Nephron progenitor cell (in vitro differentiated cells): ENCODE measurements at regions not wholly inside any gene's neighbourhood (a gene's known extent, or its start where the extent isn't known, plus 50 kb on each side); places are given as distances from the start of the nearest gene placed in this dataset.
"Not testable (repeated sequence)": the region's sequence is repeated elsewhere in the genome, so short reads cannot be mapped to it uniquely, and the experiment has no call there.

ENCODE experiments used
- DNase-seq: peaks from one replicate; pipeline ENCODE4 v3.0.0; 2021
- H3K27ac Mint-ChIP-seq: 2 replicates; pipeline ENCODE4 v1.8.0; 2021; ENCODE audit warnings: mild to moderate bottlenecking, moderate library complexity, mixed read lengths
- H3K27me3 Mint-ChIP-seq: 2 replicates; pipeline ENCODE4 v1.8.0; 2021; ENCODE audit warnings: mild to moderate bottlenecking, low read depth, mixed read lengths; ENCODE audit not compliant: poor library complexity
- H3K36me3 Mint-ChIP-seq: 2 replicates; pipeline ENCODE4 v1.8.0; 2021; ENCODE audit warnings: low read depth, mixed read lengths
- H3K4me1 Mint-ChIP-seq: 2 replicates; pipeline ENCODE4 v1.8.0; 2021; ENCODE audit warnings: mixed read lengths
- H3K4me3 Mint-ChIP-seq: 2 replicates; pipeline ENCODE4 v1.8.0; 2021; ENCODE audit warnings: mild to moderate bottlenecking, moderate library complexity, mixed read lengths
- H3K9me3 Mint-ChIP-seq: 2 replicates; pipeline ENCODE4 v1.8.0; 2021; ENCODE audit warnings: mild to moderate bottlenecking, moderate library complexity, mixed read lengths
- TF ChIP-seq, protein P1 (sequence below): fragments of 200-600 bp; sonication (generic); IDR thresholded peaks from 2 replicates; pipeline ENCODE4 v1.5.0; 2021; ENCODE audit warnings: antibody characterized with exemption

DNA sequence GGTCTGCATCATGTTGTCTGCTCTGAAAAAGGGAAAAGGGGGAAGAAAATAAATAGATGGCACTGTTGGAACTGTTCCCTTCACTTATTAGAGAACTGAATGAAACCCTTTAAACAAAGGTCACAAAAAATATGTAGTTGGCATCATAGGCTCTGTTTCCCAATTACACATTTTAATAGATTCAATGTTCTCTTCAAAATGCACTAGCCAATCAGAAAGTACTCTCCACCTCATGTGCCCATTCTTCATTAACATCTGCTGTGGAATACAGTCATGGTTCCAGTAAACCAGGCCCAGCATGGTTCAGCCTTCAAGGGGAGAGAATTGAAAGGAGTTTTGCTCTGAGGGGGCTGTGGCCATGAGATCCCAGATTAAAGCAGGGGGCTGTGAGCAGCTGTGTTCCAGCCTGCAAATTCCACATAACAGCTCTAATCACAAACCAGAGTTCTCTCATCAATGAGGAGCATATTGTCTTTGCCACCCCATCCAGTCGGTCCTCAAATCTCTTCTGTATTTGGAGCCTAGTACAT lies 165.9 kb upstream of the CREB1 start:
- H3K9me3 Mint-ChIP-seq = peaks cover 29% of the 10 kb centered on the region
- no peak overlapping the region for H3K27ac Mint-ChIP-seq
- no peak for DNase-seq
- TF ChIP-seq, protein P1, sequence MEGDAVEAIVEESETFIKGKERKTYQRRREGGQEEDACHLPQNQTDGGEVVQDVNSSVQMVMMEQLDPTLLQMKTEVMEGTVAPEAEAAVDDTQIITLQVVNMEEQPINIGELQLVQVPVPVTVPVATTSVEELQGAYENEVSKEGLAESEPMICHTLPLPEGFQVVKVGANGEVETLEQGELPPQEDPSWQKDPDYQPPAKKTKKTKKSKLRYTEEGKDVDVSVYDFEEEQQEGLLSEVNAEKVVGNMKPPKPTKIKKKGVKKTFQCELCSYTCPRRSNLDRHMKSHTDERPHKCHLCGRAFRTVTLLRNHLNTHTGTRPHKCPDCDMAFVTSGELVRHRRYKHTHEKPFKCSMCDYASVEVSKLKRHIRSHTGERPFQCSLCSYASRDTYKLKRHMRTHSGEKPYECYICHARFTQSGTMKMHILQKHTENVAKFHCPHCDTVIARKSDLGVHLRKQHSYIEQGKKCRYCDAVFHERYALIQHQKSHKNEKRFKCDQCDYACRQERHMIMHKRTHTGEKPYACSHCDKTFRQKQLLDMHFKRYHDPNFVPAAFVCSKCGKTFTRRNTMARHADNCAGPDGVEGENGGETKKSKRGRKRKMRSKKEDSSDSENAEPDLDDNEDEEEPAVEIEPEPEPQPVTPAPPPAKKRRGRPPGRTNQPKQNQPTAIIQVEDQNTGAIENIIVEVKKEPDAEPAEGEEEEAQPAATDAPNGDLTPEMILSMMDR = no peak
- H3K36me3 Mint-ChIP-seq = no peaks in the 10 kb centered on the region
- H3K4me1 Mint-ChIP-seq = no peaks in the 10 kb centered on the region
- H3K27me3 Mint-ChIP-seq = peaks cover 6% of the 10 kb centered on the region
- no peak overlapping the region for H3K4me3 Mint-ChIP-seq

DNA sequence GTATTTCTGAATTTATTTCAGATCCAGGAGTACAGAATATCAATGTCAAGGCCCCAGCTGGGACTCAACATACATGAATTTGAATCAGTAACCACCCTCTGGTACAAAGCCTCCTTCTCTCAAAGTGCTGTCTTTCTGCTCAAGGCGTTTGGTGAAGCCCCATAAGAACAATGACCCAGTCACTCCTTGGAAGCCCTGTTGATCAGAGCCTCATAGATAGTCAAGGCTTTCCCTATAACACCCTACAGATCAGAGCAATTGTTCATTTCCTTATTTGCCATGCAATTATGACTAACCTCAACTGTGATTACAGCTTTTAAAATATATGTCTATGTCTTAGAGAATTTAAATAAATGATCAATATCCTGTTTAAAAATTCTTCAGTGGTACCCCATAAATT lies 159.1 kb upstream of the CREB1 start:
- no peak for DNase-seq
- H3K36me3 Mint-ChIP-seq = no peaks in the 10 kb centered on the region
- H3K27me3 Mint-ChIP-seq = peaks cover 7% of the 10 kb centered on the region
- no peak overlapping the region for H3K4me3 Mint-ChIP-seq
- no peaks in the 10 kb centered on the region for H3K4me1 Mint-ChIP-seq
- H3K9me3 Mint-ChIP-seq = peaks cover 7% of the 10 kb centered on the region
- TF ChIP-seq, protein P1 = no peak
- no peak overlapping the region for H3K27ac Mint-ChIP-seq

DNA sequence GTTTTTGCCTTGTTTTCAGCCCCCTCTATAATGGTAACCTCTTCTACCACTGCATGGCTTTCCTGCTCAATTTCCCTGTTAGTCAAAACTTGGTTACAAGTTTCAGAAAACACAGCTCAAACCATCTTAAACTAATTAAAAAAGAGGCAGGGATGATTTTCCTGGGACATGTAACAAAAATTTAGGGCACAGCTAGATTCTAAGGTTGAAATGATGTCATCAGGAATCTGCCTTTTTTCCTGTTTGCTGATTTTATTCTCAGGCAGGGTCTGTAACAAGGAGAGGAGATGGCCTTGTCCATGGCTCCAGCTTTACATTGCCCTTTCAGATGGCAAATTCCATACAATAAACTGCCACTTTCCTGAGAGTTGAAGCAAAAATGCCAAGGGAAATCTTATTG lies 157.9 kb upstream of the CREB1 start:
- Mint-ChIP-seq H3K9me3 (peaks cover 14% of the 10 kb centered on the region), H3K27me3 (peaks cover 10% of the 10 kb centered on the region), H3K4me3 (no peak overlapping the region), H3K27ac (no peak overlapping the region), H3K36me3 (no peaks in the 10 kb centered on the region), H3K4me1 (no peaks in the 10 kb centered on the region)
- DNase-seq = no peak
- TF ChIP-seq, protein P1 = no peak

DNA sequence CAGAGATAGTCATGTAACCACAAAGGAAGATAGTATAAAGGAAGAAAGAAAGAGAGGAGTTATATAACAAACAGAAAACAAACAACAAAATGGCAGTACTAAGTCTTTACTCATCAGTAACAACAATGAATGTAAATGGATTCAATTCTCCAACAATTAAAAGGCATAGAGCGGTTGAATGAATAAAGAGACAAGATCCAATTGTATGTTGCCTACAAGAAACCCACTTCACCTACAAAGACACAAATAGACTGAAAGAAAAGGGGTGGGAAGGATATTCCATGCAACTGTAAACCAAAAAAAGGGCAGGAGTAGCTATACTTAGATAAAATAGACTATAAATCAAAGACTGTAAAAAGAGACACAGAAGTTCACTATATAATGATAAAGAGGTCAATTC lies 157.3 kb upstream of the CREB1 start:
- Mint-ChIP-seq H3K27me3 (peaks cover 10% of the 10 kb centered on the region), H3K27ac (no peak overlapping the region), H3K9me3 (peaks cover 20% of the 10 kb centered on the region), H3K36me3 (no peaks in the 10 kb centered on the region), H3K4me3 (no peak overlapping the region), H3K4me1 (no peaks in the 10 kb centered on the region)
- TF ChIP-seq, protein P1 = no peak
- no peak for DNase-seq

DNA sequence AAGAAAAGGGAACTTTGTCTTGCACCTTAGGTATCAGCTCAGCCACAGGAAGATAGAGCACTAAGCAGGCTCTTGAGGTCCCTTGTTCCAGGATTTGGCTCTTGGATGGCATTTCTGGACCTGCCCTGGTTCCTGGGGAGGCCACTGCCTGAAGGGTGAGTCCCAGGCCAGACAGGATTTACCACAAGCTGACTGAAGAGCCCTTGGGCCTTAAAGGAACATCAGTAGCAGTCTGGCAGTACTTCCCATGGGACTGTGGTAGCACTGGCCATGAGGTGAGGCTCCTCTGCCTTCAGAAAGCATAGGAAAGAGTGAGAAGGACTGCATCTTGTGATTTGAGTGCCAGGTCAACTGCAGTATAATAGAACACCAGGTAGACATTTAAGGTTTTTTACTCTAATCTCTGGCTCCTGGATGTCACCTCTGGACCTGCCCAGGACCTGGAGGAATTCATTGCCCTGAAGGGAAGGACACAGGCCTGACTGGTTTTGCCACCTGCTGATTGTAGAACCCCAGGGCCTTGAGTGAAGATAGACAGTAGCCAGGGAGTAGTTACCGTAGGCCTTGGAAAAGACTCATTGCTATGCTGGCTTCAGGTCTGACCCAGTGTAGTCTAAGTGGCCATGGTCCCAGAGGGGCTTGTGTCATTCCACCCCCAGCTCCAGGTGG lies 154.4 kb upstream of the CREB1 start:
- Mint-ChIP-seq H3K36me3 (peaks cover 12% of the 10 kb centered on the region), H3K4me1 (no peaks in the 10 kb centered on the region), H3K4me3 (no peak overlapping the region), H3K27me3 (peaks cover 10% of the 10 kb centered on the region), H3K9me3 (peaks cover 40% of the 10 kb centered on the region), H3K27ac (no peak overlapping the region)
- TF ChIP-seq, protein P1 = no peak
- no peak for DNase-seq

DNA sequence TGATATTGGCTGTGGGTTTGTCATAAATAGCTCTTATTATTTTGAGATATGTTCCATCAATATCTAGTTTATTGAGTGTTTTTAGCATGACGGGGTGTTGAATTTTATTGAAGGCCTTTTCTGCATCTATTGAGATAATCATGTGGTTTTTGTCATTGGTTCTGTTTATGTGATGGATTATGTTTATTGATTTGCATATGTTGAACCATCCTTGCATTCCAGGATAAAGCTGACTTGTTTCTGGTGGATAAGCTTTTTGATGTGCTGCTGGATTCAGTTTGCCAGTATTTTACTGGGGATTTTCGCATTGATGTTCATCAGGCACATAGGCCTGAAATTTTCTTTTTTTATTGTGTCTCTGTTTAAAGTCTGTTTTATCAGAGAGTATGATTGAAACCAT lies 151.1 kb upstream of the CREB1 start:
- Mint-ChIP-seq H3K9me3 (peaks cover 66% of the 10 kb centered on the region), H3K36me3 (peaks cover 18% of the 10 kb centered on the region)
- not testable (repeated sequence) for H3K4me1 Mint-ChIP-seq, H3K27me3 Mint-ChIP-seq, H3K27ac Mint-ChIP-seq, DNase-seq, H3K4me3 Mint-ChIP-seq
